ENCODE measurements at regions not wholly inside any gene's neighbourhood (a gene's known extent, or its start where the extent isn't known, plus 50 kb on each side); places are given as distances from the start of the nearest gene placed in this dataset.

GRCh38 chr5:154611341-154611767 lies 133.3 kb upstream of the HAND1 start:
- TF ChIP-seq RFX5 (IDR thresholded peaks at IDR 0.05) = no peak
- TF ChIP-seq CTCF (IDR thresholded peaks at IDR 0.05) = no peak
- TF ChIP-seq RNF2 (IDR thresholded peaks at IDR 0.05; ENCODE audit: borderline replicate concordance, low read depth) = no peak
- TF ChIP-seq POLR2A (IDR thresholded peaks at IDR 0.05; ENCODE audit: low read length) = no peak
- TF ChIP-seq PHF8 (IDR thresholded peaks at IDR 0.05; ENCODE audit: borderline replicate concordance, low read depth) = no peak
- TF ChIP-seq E2F6 (IDR thresholded peaks at IDR 0.05; ENCODE audit: borderline replicate concordance, low read depth) = no peak
- no peak for TF ChIP-seq BCL3 (IDR thresholded peaks at IDR 0.05)
- TF ChIP-seq, protein P1, sequence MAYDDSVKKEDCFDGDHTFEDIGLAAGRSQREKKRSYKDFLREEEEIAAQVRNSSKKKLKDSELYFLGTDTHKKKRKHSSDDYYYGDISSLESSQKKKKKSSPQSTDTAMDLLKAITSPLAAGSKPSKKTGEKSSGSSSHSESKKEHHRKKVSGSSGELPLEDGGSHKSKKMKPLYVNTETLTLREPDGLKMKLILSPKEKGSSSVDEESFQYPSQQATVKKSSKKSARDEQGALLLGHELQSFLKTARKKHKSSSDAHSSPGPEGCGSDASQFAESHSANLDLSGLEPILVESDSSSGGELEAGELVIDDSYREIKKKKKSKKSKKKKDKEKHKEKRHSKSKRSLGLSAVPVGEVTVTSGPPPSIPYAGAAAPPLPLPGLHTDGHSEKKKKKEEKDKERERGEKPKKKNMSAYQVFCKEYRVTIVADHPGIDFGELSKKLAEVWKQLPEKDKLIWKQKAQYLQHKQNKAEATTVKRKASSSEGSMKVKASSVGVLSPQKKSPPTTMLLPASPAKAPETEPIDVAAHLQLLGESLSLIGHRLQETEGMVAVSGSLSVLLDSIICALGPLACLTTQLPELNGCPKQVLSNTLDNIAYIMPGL (CRISPR knock-in tag; IDR thresholded peaks at IDR 0.05; ENCODE audit: borderline replicate concordance) = no peak

All from A549 (cell line).